ENCODE measurements at regions not wholly inside any gene's neighbourhood (a gene's known extent, or its start where the extent isn't known, plus 50 kb on each side); places are given as distances from the start of the nearest gene placed in this dataset.
"Not testable (repeated sequence)": the region's sequence is repeated elsewhere in the genome, so short reads cannot be mapped to it uniquely, and the experiment has no call there.

DNA sequence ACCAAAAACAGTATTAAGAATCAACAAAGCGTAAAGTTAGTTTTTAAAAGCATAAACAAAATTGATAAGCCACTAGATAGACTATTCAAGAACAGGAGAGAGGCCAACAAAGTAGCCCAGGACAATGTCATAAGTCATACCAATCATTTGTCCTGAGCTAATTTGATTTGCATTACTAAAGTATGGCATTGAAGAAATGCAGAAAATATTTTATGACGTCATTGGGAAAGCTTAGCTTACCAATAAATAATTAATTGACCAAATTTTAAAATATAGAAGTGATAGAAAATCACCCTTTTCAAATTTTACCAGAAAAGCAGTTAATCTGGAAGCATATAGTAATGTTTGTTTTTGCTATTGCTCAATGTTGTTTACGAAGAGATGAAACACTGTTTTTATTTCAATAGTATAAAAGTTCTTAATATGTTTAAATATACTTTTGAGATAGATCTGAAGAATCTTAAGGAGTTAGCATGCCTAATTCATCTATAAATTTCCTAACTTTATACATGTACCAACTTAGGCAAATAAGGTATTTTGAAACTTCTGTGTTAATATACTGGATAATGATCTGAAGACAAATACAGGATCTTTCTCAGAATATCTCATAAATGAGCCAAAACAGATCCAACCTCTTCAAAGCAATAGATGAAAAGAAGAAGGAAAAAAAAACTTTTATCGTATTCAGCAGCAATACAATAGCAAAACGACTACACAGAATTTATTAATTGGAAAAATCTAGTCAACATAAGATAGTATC lies 1118.5 kb downstream of the SLC16A7 start:
- no peak for DNase-seq (ENCODE audit: low spot score)

- DNase-seq (ENCODE audit: low spot score), result no peak
Observed at GRCh38 chr12:60724475-60724874, 1128.6 kb downstream of the SLC16A7 start.

GRCh38 chr12:60724984-60725383 lies 1129.2 kb downstream of the SLC16A7 start:
- no peak for DNase-seq (ENCODE audit: low spot score)

DNA sequence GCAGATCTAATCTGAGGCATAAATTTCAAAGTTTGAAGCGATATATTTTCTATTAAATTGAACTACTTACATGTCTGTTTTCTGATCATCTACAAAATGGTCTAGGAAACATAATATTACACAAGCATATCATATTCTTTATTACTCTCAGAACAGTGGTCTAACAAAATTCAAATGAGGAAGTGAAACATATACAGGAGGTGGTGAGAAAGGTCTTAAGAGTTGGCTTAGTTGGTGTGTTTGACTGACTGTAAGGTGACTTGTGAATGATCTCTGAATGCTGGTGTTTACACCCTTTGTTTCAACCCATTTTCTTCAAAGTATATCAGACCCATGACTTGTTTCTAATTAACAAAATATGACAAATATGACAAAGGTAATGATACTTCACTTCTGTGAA lies 1156.8 kb downstream of the SLC16A7 start:
- no peak for DNase-seq (ENCODE audit: low spot score)

- no peak for DNase-seq (ENCODE audit: low spot score)
Observed at GRCh38 chr12:60758224-60758623, 1162.4 kb downstream of the SLC16A7 start.

GRCh38 chr12:60760965-60761364 lies 1165.1 kb downstream of the SLC16A7 start:
- DNase-seq (ENCODE audit: low spot score), result no peak

- not testable (repeated sequence) for DNase-seq (ENCODE audit: low spot score)
Observed at GRCh38 chr12:60801166-60801565, 1205.3 kb downstream of the SLC16A7 start.

GRCh38 chr12:60803147-60803546 lies 1207.3 kb downstream of the SLC16A7 start:
- DNase-seq (ENCODE audit: low spot score), result no peak

DNA sequence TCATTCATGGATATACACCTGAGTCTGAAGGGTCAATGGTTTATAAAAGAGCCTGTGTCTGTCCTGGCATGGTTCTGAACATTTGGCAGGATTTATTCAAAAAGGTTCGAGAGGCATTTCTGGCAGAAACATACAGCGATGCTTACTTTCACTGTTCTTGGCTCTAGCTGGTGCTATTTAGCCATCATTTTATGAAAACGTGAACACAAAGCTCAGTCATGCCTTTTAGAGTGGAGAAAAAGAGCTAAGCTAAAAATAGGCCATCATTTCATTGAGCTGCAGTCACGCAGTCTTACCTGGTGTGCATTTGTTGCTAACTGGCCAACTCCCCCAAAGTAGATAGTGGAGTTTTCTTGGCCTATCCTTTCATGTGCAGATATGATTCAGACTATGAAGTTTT lies 1209.5 kb downstream of the SLC16A7 start:
- DNase-seq (ENCODE audit: low spot score), result no peak

- DNase-seq (ENCODE audit: low spot score), result no peak
Observed at GRCh38 chr12:60819794-60820193, 1224.0 kb downstream of the SLC16A7 start.

GRCh38 chr12:60822580-60822979 lies 1226.8 kb downstream of the SLC16A7 start:
- DNase-seq (ENCODE audit: low spot score), result no peak

DNA sequence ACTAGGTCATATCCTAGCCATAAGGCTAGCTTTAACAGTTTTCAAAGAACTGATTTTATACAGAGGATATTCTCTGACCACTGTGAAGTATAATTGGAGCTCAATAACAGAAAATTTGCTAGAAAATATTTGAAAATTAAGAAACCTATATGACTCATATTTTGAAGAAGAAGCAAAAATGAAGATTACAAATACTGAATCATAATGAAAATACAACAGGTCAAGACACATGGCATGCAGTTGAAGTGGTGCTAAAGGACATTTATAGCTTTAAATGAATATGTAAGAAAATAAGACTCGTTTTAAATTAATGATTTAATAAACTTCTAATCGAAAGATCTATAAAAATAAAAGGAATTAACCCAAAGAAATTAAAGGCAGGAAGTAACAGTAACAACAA lies 1234.6 kb downstream of the SLC16A7 start:
- no peak for DNase-seq (ENCODE audit: low spot score)

DNA sequence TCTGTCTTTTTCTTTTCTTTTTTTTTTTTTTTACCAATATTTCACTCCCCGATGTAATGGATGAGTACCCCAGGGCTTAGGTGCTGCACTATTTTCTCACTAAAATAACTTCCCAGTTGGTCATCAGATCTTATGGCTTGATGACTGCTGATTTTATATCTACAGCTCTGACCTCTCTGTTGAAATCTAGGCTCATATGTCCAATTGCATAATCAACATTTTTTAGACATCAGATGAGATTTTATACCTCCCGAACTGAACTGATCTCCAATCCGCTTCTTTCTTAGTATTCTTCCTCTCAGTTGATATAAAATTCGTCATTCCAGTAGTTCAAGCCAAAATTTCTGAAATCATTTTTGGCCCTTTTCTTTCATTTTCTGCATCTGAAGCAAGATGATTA lies 1236.5 kb downstream of the SLC16A7 start:
- DNase-seq (ENCODE audit: low spot score), result no peak

GRCh38 chr12:60834372-60834771 lies 1238.5 kb downstream of the SLC16A7 start:
- no peak for DNase-seq (ENCODE audit: low spot score)

- DNase-seq (ENCODE audit: low spot score), result no peak
Observed at GRCh38 chr12:60834806-60835205, 1239.0 kb downstream of the SLC16A7 start.

DNA sequence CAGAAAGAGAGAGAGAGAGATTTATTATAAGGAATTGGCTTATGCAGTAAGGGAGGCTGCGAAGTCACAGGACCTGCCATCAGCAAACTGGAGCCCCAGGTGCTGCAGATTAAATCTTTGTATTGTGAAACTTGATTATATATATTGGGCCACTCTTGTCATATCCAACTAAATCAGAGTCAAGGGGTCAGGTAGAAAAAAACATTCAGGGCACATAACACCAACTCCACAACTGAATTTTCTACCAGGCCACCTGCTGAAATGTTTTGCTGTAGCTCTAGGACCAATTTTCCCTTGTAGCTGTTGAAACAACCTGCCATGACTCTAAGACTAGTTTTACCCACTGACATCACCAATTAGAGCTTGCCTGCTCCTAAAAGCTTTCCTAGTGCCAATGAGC lies 1240.8 kb downstream of the SLC16A7 start:
- no peak for DNase-seq (ENCODE audit: low spot score)

DNA sequence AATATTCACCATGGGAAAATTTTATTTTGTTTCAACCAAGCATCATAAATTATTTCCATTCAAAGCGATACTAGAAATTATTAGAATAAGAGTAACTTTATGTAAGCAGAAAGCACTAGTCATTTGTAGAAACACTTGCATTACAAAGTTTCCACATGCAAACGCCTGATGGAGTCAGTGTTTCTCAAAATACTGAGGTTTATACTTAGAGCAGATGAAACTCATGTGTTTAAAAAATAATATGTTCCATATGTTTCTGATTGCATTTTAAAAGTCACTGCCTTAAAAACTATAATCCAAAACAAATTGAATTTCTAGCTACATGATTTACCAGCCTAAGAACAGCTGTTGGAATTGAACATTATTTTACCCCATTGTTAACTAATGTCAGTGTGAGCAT lies 1246.4 kb downstream of the SLC16A7 start:
- DNase-seq (ENCODE audit: low spot score), result no peak

DNA sequence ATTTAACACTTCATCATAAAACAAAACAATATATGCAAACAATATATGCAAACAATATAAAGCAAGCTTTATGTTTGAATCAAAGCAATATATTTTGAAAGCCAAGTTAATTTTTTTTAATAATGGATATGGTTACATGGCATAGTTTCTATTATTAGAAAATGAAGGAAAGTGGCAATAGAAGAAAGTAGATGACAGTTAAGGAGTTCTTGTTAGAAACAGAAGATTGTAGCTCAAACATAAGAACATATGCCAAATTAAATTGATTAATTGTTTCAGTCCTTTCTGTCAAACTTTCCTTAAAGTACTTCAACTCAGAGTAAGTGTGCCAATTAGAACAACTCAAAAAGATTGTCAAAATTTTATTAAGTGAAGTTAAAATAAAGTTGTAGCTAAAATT lies 1248.3 kb downstream of the SLC16A7 start:
- no peak for DNase-seq (ENCODE audit: low spot score)

- DNase-seq (ENCODE audit: low spot score), result no peak
Observed at GRCh38 chr12:60844875-60845274, 1249.0 kb downstream of the SLC16A7 start.

DNA sequence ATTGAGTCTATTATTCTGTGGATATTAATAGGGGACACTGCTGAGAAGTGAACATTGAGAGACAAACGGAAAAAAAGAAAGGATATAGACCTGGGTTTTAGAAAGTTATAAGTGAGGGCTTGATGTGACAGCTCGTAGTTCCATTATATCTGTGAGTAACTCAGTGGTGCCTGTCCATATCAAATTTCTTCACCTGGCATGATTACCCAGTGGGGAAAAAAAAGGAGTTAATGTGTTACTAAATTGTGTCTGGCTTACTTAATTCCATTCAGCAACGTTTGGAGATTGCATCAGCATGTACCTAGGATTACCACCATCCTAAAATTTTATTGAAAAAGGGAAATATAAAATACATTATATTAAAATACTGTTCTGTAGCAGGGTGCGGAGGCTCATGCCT lies 1249.9 kb downstream of the SLC16A7 start:
- DNase-seq (ENCODE audit: low spot score), result no peak

GRCh38 chr12:60847281-60847680 lies 1251.5 kb downstream of the SLC16A7 start:
- no peak for DNase-seq (ENCODE audit: low spot score)

GRCh38 chr12:60849723-60850122 lies 1253.9 kb downstream of the SLC16A7 start:
- DNase-seq (ENCODE audit: low spot score), result no peak

DNA sequence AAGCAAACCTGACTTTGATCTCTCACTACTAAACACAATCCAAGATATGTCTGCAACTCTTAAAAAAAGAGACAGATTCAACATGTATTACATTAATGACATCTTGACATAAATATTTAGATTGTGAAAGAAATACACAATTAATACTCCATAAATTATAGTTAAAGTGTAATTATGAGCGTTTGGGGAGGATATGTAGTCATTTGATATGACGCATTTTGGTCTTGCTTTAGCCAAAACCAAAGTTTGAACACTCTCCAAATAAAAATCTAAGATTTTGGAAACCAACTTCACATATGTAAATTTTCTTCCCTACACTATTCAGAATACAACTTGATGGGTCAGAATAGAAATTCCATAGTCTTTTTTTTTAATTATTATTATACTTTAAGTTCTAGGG lies 1257.6 kb downstream of the SLC16A7 start:
- no peak for DNase-seq (ENCODE audit: low spot score)

- DNase-seq (ENCODE audit: low spot score), result no peak
Observed at GRCh38 chr12:60863421-60863820, 1267.6 kb downstream of the SLC16A7 start.

Data from GM03348 (cell line).